HepG2 (cell line): ENCODE measurements at regions not wholly inside any gene's neighbourhood (a gene's known extent, or its start where the extent isn't known, plus 50 kb on each side); places are given as distances from the start of the nearest gene placed in this dataset.
"Not testable (repeated sequence)": the region's sequence is repeated elsewhere in the genome, so short reads cannot be mapped to it uniquely, and the experiment has no call there.

Source experiments
- ATAC-seq: fragments of 200-7000 bp; cut with Tn5 transposase; 3 replicates; pipeline ENCODE4 v1.9.1; 2020; ENCODE audit warnings: mild to moderate bottlenecking, moderate library complexity
- BruUV-seq: library from RNA; stranded (reverse); fragments of 400-500 nt; replicated peaks from 2 replicates; lab custom pipeline; 2021; lab: Mats Ljungman, UMichigan
- CTCF ChIA-PET: fragments of 300-600 bp; formaldehyde crosslinking; extraction: SDS; loops from one replicate; lab custom pipeline; 2021; ENCODE audit warnings: low total read pairs, inconsistent platforms, low intra/inter-chr PET ratio; lab: Yijun Ruan, JAX
- POLR2A ChIA-PET: fragments of 350-600 bp; sonication (Branson Sonifier 250); formaldehyde crosslinking; loops from one replicate; lab custom pipeline; 2020; ENCODE audit warnings: antibody characterized with exemption, inconsistent platforms; lab: Yijun Ruan, JAX
- DNase-seq: peaks from one replicate; pipeline ENCODE4 v3.0.0-alpha.2; 2015; ENCODE audit warnings: low spot score
- FAIRE-seq: peaks from 3 replicates; lab custom pipeline; 2011; peaks lifted over from hg19 to GRCh38; lab: Jason Lieb, UNC
- H2AFZ ChIP-seq: one replicate; pipeline ENCODE4 v1.6.1; 2011; ENCODE audit warnings: low read length, inconsistent platforms
- H3K27ac ChIP-seq: fragments of 300-600 bp; 3 replicates; pipeline ENCODE4 v1.8.0; 2011; ENCODE audit warnings: mixed run types, mild to moderate bottlenecking, mixed read lengths, low read length, inconsistent platforms; ENCODE audit not compliant: insufficient read depth; ENCODE audit errors: extremely low read length
- H3K27me3 ChIP-seq, 2 experiments: fragments of 200-600 bp in 1 of 2; 2 replicates in 1 of 2; 3 replicates in 1 of 2; pipeline versions ENCODE4 v1.6.0 to v1.8.0; 2011; ENCODE audit warnings: low read length in 2 of 2, mild to moderate bottlenecking in 2 of 2, moderate library complexity in 2 of 2, inconsistent platforms in 1 of 2; ENCODE audit not compliant: insufficient read depth in 2 of 2, control insufficient read depth in 1 of 2
- H3K36me3 ChIP-seq, 2 experiments: fragments of 200-600 bp in 1 of 2; replicated peaks in 1 of 2; 2 replicates in 1 of 2; 3 replicates in 1 of 2; pipeline versions ENCODE4 v1.5.1 to v1.8.0; 2011; ENCODE audit warnings: low read length in 2 of 2, inconsistent platforms in 1 of 2; ENCODE audit not compliant: insufficient read depth in 2 of 2, control insufficient read depth in 1 of 2
- H3K4me1 ChIP-seq: 2 replicates; pipeline ENCODE4 v1.5.1; 2012; ENCODE audit warnings: low read length, inconsistent platforms; ENCODE audit not compliant: insufficient read depth
- H3K4me2 ChIP-seq: 2 replicates; pipeline ENCODE4 v1.6.0; 2011; ENCODE audit warnings: low read depth, low read length, inconsistent platforms
- H3K4me3 ChIP-seq, 3 experiments: fragments of 200-600 bp in 1 of 3; sonication (generic), shearing (Covaris generic) in 1 of 3; replicated peaks in 1 of 3; 2 replicates each; pipeline ENCODE4 v1.5.1; 2011 to 2016; ENCODE audit warnings: low read length in 3 of 3, inconsistent platforms in 2 of 3, low read depth in 2 of 3, mild to moderate bottlenecking in 2 of 3, control low read depth in 1 of 3, mixed read lengths in 1 of 3; ENCODE audit not compliant: insufficient read depth in 1 of 3
- H3K79me2 ChIP-seq: one replicate; pipeline ENCODE4 v1.6.1; 2011; ENCODE audit warnings: low read length, inconsistent platforms; ENCODE audit not compliant: insufficient read depth
- H3K9ac ChIP-seq: 2 replicates; pipeline ENCODE4 v1.6.0; 2011; ENCODE audit warnings: mild to moderate bottlenecking, low read depth, low read length, inconsistent platforms; ENCODE audit not compliant: insufficient read depth
- H3K9me3 ChIP-seq: 2 replicates; pipeline ENCODE4 v1.5.1; 2012; ENCODE audit warnings: mild to moderate bottlenecking, low read length
- H4K20me1 ChIP-seq: 2 replicates; pipeline ENCODE4 v1.6.0; 2011; ENCODE audit warnings: inconsistent platforms, mild to moderate bottlenecking, low read length, moderate library complexity; ENCODE audit not compliant: insufficient read depth
- THAP11 ChIP-seq: IDR thresholded peaks from 2 replicates; pipeline ENCODE4 v1.6.1; 2016; ENCODE audit warnings: missing biosample characterization, missing genetic modification reagents
- ZNF180 ChIP-seq: sonication (generic); formaldehyde crosslinking; IDR thresholded peaks from 2 replicates; pipeline ENCODE4 v1.4.0; 2020; ENCODE audit warnings: low read depth, missing genetic modification reagents, borderline replicate concordance
- ZNF205 ChIP-seq: IDR thresholded peaks from 2 replicates; pipeline ENCODE4 v1.6.1; 2018; ENCODE audit warnings: missing biosample characterization, missing genetic modification reagents
- ZNF484 ChIP-seq: sonication (generic); formaldehyde crosslinking; IDR thresholded peaks from 2 replicates; pipeline ENCODE4 v1.5.1; 2020; ENCODE audit warnings: mild to moderate bottlenecking, low read depth, missing genetic modification reagents, borderline replicate concordance
- ZNF496 ChIP-seq: sonication (generic); formaldehyde crosslinking; IDR thresholded peaks from 2 replicates; pipeline ENCODE4 v1.8.1; 2023; ENCODE audit warnings: mild to moderate bottlenecking, moderate library complexity, missing genetic modification reagents; ENCODE audit not compliant: insufficient replicate concordance
- ZNF530 ChIP-seq: sonication (generic); formaldehyde crosslinking; IDR thresholded peaks from 2 replicates; pipeline ENCODE4 v1.5.0; 2020; ENCODE audit warnings: low read depth, mild to moderate bottlenecking, missing genetic modification reagents
- WGBS: methylation state at CpG from one replicate; pipeline ENCODE4 v1.1.6; 2017; ENCODE audit warnings: low lambda C conversion rate; 5-methylcytosine and 5-hydroxymethylcytosine counted together
- in situ Hi-C: cut with HindIII; loops from 2 replicates; pipeline ENCODE4 v1.10.0; 2017; ENCODE audit warnings: low pct_unique_long_range_greater_than_20kb; ENCODE audit not compliant: extremely low pct_ligation_motif_present
- intact Hi-C: fragments of 100-400 bp; cut with micrococcal nuclease; formaldehyde crosslinking; loops from one replicate; pipeline ENCODE4 v1.10.0; 2022; ENCODE audit not compliant: unreplicated experiment
- TF ChIP-seq, protein P1 (sequence below): sonication (generic); formaldehyde crosslinking; IDR thresholded peaks from 2 replicates; pipeline ENCODE4 v1.8.0; 2022; ENCODE audit warnings: mild to moderate bottlenecking, missing genetic modification reagents; ENCODE audit not compliant: insufficient replicate concordance
- TF ChIP-seq, protein P2 (sequence below): IDR thresholded peaks from 2 replicates; pipeline ENCODE4 v1.6.1; 2016; ENCODE audit warnings: missing compliant biosample characterization, missing genetic modification reagents, borderline replicate concordance

DNA sequence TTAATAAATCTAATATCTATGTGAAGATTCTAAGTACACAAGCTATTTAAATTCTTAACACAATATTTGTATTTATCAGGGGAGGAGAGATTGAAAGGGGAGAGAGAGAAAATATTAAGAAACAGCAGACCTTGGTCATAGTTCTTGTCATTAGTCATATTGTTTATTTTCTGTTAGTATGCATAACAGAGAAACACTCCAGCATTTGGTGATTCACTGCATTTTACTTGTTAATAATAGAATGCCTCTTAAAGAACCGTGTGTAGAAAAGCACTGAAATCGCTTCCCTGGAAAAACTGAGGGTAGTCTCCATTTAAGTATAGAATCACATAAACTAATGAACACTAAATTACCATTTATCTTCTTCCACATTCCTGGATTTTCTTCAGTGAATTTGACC is 122.7 kb upstream of the TRPC6 start:
- FAIRE-seq (no peak), ATAC-seq (no peak), DNase-seq (no peak)
- no peak overlapping the region for H3K4me2 ChIP-seq
- POLR2A ChIA-PET = no interaction called here
- no peak overlapping the region for H2AFZ ChIP-seq
- no peak for TF ChIP-seq ZNF530
- TF ChIP-seq, protein P1, sequence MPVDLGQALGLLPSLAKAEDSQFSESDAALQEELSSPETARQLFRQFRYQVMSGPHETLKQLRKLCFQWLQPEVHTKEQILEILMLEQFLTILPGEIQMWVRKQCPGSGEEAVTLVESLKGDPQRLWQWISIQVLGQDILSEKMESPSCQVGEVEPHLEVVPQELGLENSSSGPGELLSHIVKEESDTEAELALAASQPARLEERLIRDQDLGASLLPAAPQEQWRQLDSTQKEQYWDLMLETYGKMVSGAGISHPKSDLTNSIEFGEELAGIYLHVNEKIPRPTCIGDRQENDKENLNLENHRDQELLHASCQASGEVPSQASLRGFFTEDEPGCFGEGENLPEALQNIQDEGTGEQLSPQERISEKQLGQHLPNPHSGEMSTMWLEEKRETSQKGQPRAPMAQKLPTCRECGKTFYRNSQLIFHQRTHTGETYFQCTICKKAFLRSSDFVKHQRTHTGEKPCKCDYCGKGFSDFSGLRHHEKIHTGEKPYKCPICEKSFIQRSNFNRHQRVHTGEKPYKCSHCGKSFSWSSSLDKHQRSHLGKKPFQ (CRISPR knock-in tag) = no peak
- H3K4me1 ChIP-seq = no peaks in the 10 kb centered on the region
- no peaks in the 10 kb centered on the region for H4K20me1 ChIP-seq
- BruUV-seq = no TSS peak
- 1% methylated on average over 2 of the region's 2 CpGs for WGBS
- no peaks in the 10 kb centered on the region for H3K27me3 ChIP-seq
- no peak overlapping the region for H3K4me3 ChIP-seq
- H3K9ac ChIP-seq = no peak overlapping the region
- intact Hi-C loops = no loop called here
- H3K36me3 ChIP-seq = no peaks in the 10 kb centered on the region
- in situ Hi-C loops = no loop called here
- no peaks in the 10 kb centered on the region for H3K9me3 ChIP-seq
- no peak overlapping the region for H3K27ac ChIP-seq
- H3K79me2 ChIP-seq = no peaks in the 10 kb centered on the region
- CTCF ChIA-PET = no interaction called here

DNA sequence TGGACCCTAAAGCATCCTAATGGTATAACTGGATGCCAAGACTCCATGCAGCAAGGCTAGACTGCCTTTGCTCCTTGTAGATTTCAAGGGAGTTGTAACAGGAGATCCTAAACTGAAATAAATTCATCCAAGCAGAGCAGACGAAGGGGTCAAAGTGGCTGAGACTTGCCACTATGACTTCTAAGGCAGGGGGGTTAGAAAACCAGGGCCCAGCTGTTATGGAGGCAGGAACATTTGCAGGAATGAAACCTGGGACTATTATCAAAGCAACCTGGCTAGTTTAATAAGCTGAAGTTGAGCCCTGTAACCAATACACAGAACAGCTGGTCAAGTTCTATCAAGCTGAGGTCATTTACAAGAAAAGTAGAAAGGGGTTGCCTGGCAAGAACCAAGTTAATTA is 122.2 kb upstream of the TRPC6 start:
- 0% methylated on average over 1 of the region's 1 CpG for WGBS
- ChIA-PET CTCF (no interaction called here), POLR2A (no interaction called here)
- H3K9ac ChIP-seq = no peak overlapping the region
- no peak overlapping the region for H3K4me3 ChIP-seq
- H2AFZ ChIP-seq = no peak overlapping the region
- intact Hi-C loops = no loop called here
- no peaks in the 10 kb centered on the region for H3K4me1 ChIP-seq
- H3K4me2 ChIP-seq = no peak overlapping the region
- FAIRE-seq (no peak), DNase-seq (no peak), ATAC-seq (no peak)
- TF ChIP-seq ZNF484 (CRISPR knock-in tag) (no peak), ZNF205 (no peak), THAP11 (CRISPR knock-in tag) (no peak), ZNF180 (CRISPR knock-in tag) (no peak), ZNF496 (CRISPR knock-in tag) (no peak)
- TF ChIP-seq, protein P2, sequence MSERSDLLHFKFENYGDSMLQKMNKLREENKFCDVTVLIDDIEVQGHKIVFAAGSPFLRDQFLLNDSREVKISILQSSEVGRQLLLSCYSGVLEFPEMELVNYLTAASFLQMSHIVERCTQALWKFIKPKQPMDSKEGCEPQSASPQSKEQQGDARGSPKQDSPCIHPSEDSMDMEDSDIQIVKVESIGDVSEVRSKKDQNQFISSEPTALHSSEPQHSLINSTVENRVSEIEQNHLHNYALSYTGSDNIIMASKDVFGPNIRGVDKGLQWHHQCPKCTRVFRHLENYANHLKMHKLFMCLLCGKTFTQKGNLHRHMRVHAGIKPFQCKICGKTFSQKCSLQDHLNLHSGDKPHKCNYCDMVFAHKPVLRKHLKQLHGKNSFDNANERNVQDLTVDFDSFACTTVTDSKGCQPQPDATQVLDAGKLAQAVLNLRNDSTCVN (CRISPR knock-in tag) = no peak
- no peaks in the 10 kb centered on the region for H4K20me1 ChIP-seq
- in situ Hi-C loops = no loop called here
- H3K9me3 ChIP-seq = no peaks in the 10 kb centered on the region
- H3K27ac ChIP-seq = no peak overlapping the region
- no peaks in the 10 kb centered on the region for H3K36me3 ChIP-seq
- BruUV-seq = no TSS peak
- no peaks in the 10 kb centered on the region for H3K79me2 ChIP-seq
- H3K27me3 ChIP-seq = no peaks in the 10 kb centered on the region

DNA sequence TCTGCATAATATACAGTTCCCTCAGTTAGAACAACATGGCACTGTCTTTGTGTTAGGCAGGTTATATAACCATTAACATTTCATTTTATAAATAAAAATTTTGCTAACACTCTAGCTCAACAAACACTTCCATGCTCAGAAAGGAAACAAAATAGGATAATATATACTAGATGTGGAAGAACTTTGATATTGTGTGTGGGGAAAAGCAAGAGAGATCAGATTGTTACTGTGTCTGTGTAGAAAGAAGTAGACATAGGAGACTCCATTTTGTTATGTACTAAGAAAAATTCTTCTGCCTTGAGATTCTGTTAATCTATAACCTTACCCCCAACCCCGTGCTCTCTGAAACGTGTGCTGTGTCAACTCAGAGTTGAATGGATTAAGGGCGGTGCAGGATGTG is 111.1 kb upstream of the TRPC6 start:
- H3K9ac ChIP-seq, ATAC-seq, CTCF ChIA-PET, intact Hi-C loops, H3K79me2 ChIP-seq, H3K27me3 ChIP-seq, H4K20me1 ChIP-seq, H3K4me3 ChIP-seq, BruUV-seq, in situ Hi-C loops, POLR2A ChIA-PET, H3K36me3 ChIP-seq, DNase-seq, H3K9me3 ChIP-seq, FAIRE-seq, H3K4me1 ChIP-seq, H3K27ac ChIP-seq, H2AFZ ChIP-seq, H3K4me2 ChIP-seq: not testable (repeated sequence)
- WGBS = no CpG with 5 or more reads among the region's 3 CpGs
